ENCODE measurements at regions not wholly inside any gene's neighbourhood (a gene's known extent, or its start where the extent isn't known, plus 50 kb on each side); places are given as distances from the start of the nearest gene placed in this dataset.

DNA sequence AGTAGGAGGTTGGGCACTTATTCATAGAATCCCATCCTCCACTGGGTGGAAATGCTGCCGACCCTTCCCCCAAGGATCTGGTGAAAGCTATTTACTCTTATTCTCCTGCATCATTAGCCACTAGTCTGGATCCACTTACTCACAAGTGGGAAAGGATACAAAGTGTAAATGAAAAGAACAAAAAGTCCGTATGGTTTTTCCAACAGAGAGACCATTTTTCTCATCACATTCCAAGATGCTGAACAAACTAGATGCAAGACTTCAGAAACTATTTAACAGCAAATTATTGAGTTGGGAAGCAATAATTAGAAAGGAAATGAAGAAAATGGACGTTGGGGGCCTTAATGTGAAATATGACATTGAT, 242.4 kb upstream of the GLI3 start:
- TF ChIP-seq, protein P1, sequence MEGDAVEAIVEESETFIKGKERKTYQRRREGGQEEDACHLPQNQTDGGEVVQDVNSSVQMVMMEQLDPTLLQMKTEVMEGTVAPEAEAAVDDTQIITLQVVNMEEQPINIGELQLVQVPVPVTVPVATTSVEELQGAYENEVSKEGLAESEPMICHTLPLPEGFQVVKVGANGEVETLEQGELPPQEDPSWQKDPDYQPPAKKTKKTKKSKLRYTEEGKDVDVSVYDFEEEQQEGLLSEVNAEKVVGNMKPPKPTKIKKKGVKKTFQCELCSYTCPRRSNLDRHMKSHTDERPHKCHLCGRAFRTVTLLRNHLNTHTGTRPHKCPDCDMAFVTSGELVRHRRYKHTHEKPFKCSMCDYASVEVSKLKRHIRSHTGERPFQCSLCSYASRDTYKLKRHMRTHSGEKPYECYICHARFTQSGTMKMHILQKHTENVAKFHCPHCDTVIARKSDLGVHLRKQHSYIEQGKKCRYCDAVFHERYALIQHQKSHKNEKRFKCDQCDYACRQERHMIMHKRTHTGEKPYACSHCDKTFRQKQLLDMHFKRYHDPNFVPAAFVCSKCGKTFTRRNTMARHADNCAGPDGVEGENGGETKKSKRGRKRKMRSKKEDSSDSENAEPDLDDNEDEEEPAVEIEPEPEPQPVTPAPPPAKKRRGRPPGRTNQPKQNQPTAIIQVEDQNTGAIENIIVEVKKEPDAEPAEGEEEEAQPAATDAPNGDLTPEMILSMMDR (IDR thresholded peaks at IDR 0.05; ENCODE audit: low read depth, low read length), result no peak
- no peak for TF ChIP-seq EZH2phosphoT487 (IDR thresholded peaks at IDR 0.05; ENCODE audit: low read depth)
